WERI-Rb-1 (cell line): ENCODE measurements at regions not wholly inside any gene's neighbourhood (a gene's known extent, or its start where the extent isn't known, plus 50 kb on each side); places are given as distances from the start of the nearest gene placed in this dataset.

ENCODE experiments used
- DNase-seq: peaks from one replicate; pipeline ENCODE4 v3.0.0-alpha.2; 2020
- H3K27ac ChIP-seq: fragments of 250-450 bp; sonication (Bioruptor Pico); 2 replicates; pipeline ENCODE4 v1.5.1; 2020; ENCODE audit warnings: mild to moderate bottlenecking, moderate library complexity
- H3K27me3 ChIP-seq: fragments of 250-450 bp; sonication (Bioruptor Pico); 2 replicates; pipeline ENCODE4 v1.5.1; 2021; ENCODE audit warnings: mild to moderate bottlenecking, low read depth, moderate library complexity; ENCODE audit not compliant: insufficient read depth, severe bottlenecking
- H3K36me3 ChIP-seq: fragments of 250-450 bp; sonication (Bioruptor Pico); 2 replicates; pipeline ENCODE4 v1.5.1; 2020; ENCODE audit warnings: mild to moderate bottlenecking, moderate library complexity
- H3K4me3 ChIP-seq: 2 replicates; pipeline ENCODE4 v1.5.1; 2011; ENCODE audit warnings: low read depth, mild to moderate bottlenecking, control low read depth, low read length
- H3K9me3 ChIP-seq: fragments of 250-450 bp; sonication (Bioruptor Pico); 2 replicates; pipeline ENCODE4 v1.5.1; 2021; ENCODE audit warnings: mild to moderate bottlenecking, moderate library complexity; ENCODE audit not compliant: severe bottlenecking
- CTCF ChIP-seq: IDR thresholded peaks from 2 replicates; pipeline ENCODE4 v1.5.1; 2011; ENCODE audit warnings: low read depth, mild to moderate bottlenecking, control low read depth, inconsistent platforms, low read length

DNA sequence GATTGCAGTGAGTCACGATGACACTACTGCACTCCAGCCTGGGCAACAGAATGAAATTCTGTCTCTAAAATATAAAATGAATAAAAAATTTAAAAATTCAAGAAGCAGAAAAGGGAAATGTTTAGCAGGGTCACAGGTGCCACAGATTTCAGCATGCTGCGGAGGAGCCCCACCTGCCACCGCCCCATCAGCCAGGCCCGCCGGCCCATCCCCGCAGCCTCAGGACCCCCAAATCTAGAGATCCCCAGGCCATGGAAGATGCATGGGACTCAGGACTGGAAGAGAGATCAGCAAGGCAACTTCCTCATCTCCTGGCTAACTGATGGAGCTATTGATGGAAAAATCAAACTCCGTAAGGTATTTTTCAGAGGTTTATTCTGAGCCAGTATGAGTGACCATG is 208.2 kb downstream of the UQCRFS1 start:
- DNase-seq = no peak
- no peaks in the 10 kb centered on the region for H3K9me3 ChIP-seq
- TF ChIP-seq CTCF = no peak
- no peak overlapping the region for H3K27ac ChIP-seq
- H3K36me3 ChIP-seq = no peaks in the 10 kb centered on the region
- H3K27me3 ChIP-seq = peaks cover 89% of the 10 kb centered on the region
- no peak overlapping the region for H3K4me3 ChIP-seq

DNA sequence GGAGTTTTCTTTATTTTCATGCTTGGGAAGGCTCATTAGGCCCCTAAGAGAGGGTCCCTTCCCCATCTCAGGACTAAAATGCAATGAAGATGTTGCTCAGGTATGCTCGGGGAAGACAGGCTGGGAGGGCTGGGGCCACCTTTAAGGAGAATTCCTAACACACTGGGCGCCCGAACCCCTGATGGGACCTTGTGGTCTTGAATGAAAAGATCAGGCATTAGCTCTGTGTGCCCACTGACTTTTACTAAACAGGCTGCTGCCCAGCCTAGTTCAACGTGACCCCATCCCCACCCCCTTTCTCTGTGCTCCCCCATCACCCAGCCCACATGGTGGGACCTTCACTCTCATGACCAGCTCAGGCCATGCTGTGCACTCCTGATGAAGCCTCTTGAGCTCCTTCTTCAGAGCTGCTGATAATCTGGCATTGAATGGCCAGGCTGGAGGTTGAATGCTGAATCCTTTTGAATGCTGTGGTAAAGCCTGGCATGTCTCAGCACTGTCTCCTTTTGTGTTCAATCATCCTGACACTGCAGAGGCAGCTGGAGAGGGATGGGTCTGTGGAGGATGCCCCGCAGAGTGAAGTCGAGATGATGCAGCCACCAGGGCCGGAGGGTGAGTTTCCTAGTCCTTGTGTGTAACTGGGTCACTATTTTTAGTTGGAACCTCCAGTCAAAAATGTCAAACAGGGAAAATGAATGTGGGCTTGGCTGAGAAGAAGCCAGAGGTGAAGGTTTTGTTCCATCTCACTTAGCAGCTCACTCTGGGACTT is 209.1 kb downstream of the UQCRFS1 start:
- Histone ChIP-seq H3K9me3 (no peaks in the 10 kb centered on the region), H3K36me3 (no peaks in the 10 kb centered on the region), H3K27me3 (peaks cover 89% of the 10 kb centered on the region), H3K27ac (no peak overlapping the region), H3K4me3 (no peak overlapping the region)
- TF ChIP-seq CTCF = no peak
- DNase-seq = no peak

DNA sequence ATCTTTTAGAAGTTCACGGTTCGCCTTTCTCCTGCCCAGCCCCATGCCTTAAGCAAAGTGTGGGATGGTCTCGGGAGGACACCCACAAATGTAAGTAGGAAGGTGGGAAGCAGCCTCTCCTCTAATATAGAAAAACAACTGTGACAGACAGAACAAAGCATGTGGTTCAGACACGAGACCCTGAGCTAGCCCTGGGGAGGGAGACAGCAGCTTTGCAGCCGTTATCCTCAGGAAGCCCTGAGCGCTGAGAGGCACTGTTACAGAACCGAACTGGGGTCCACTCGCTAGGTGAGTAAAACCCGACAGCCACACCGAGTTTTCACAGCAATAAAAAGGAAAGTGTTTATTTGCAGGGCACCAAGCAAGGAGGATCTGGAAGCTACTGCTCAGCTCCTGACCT is 210.6 kb downstream of the UQCRFS1 start:
- TF ChIP-seq CTCF = no peak
- Histone ChIP-seq H3K27ac (no peak overlapping the region), H3K4me3 (no peak overlapping the region), H3K9me3 (no peaks in the 10 kb centered on the region), H3K36me3 (no peaks in the 10 kb centered on the region), H3K27me3 (peaks cover 90% of the 10 kb centered on the region)
- DNase-seq = no peak

DNA sequence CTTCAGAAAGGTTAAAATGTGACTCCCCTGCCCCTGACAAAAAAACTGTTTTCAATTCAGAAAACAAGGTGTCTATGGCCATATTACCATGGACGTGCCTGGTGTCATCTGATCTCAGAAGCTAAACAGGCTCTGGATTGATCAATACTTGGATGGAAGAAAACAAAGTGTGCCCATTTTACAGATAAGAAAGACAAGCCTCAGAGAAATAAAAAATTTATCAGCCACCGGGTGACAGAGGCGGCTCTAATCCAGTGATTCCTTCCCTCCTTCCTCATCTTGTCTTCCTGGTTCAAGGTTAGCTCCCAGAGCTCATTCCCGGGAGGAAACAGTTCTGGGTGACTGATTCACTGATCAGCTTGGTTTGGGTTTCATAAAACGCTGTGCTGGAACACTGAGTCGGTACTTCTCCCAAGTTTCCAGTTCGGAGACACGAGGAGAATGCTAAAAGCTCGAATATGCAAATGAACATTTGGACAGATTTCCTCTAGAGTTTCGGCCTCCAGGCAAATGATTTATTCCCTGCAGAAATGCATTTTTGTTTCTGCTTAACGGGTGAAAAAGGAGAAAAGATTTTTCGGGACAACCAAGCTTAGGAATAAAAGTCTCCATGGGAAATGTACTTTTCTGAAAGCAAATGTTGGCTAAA is 211.2 kb downstream of the UQCRFS1 start:
- H3K27ac ChIP-seq = no peak overlapping the region
- no peak overlapping the region for H3K4me3 ChIP-seq
- peaks cover 84% of the 10 kb centered on the region for H3K27me3 ChIP-seq
- H3K9me3 ChIP-seq = no peaks in the 10 kb centered on the region
- DNase-seq = no peak
- no peaks in the 10 kb centered on the region for H3K36me3 ChIP-seq
- TF ChIP-seq CTCF = no peak

DNA sequence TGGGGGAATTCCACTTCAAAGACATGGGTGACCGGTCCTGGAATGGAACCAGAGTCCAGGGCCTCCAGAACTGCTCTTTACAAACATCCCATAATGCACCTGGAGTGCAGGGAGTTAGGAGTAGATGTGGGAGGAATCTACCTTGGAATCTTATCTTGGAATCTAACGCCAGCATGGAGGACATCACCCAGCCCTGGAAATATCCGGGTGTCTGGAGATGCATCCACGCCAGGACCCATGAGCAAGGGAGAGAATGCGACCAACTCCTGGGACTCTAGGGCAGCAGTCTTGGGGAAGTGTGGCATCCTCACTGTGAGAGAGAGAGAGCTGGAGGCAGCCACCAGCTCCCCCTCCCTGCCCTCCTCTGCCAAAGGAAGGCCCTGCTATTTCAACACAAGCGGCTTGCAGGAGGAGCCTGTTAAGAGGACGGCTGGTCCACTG is 211.8 kb downstream of the UQCRFS1 start:
- no peaks in the 10 kb centered on the region for H3K36me3 ChIP-seq
- H3K27ac ChIP-seq = no peak overlapping the region
- no peak for TF ChIP-seq CTCF
- H3K27me3 ChIP-seq = peaks cover 79% of the 10 kb centered on the region
- H3K4me3 ChIP-seq = no peak overlapping the region
- no peak for DNase-seq
- no peaks in the 10 kb centered on the region for H3K9me3 ChIP-seq
